Liver (tissue), 8 donors: ENCODE measurements at regions not wholly inside any gene's neighbourhood (a gene's known extent, or its start where the extent isn't known, plus 50 kb on each side); places are given as distances from the start of the nearest gene placed in this dataset.

Source experiments
- DNase-seq: peaks from one replicate; pipeline ENCODE4 v3.0.0-alpha.2; 2017; ENCODE audit warnings: low spot score
- H3K27ac ChIP-seq, 2 donors: one replicate each; pipeline ENCODE4 v1.7.0; 2013; ENCODE audit warnings: inconsistent platforms in 2 of 2, low read length in 2 of 2, control low read depth in 1 of 2, low read depth in 1 of 2, mild to moderate bottlenecking in 1 of 2
- H3K27me3 ChIP-seq, 4 donors: one replicate each; pipeline versions ENCODE4 v1.6.1 to v1.7.0; 2013; ENCODE audit warnings: low read length in 3 of 4, inconsistent platforms in 1 of 4, mild to moderate bottlenecking in 1 of 4, moderate library complexity in 1 of 4; ENCODE audit not compliant: control insufficient read depth in 4 of 4, insufficient read depth in 4 of 4
- H3K36me3 ChIP-seq, 4 donors: one replicate each; pipeline versions ENCODE4 v1.6.1 to v1.7.0; 2013; ENCODE audit warnings: low read length in 3 of 4, mild to moderate bottlenecking in 3 of 4, low read depth in 1 of 4, moderate library complexity in 1 of 4; ENCODE audit not compliant: control insufficient read depth in 4 of 4, insufficient read depth in 3 of 4
- H3K4me1 ChIP-seq, 4 donors: one replicate each; pipeline versions ENCODE4 v1.6.1 to v1.7.0; 2013; ENCODE audit warnings: low read length in 3 of 4, mild to moderate bottlenecking in 3 of 4, moderate library complexity in 1 of 4; ENCODE audit not compliant: control insufficient read depth in 4 of 4, insufficient read depth in 4 of 4
- H3K4me3 ChIP-seq, 3 donors: one replicate each; pipeline versions ENCODE4 v1.6.1 to v1.7.0; 2013; ENCODE audit warnings: low read length in 3 of 3, control low read depth in 1 of 3, low read depth in 1 of 3, mild to moderate bottlenecking in 1 of 3
- H3K9ac ChIP-seq, 2 donors: one replicate each; pipeline ENCODE4 v1.7.0; 2013; ENCODE audit warnings: low read length in 2 of 2, mild to moderate bottlenecking in 2 of 2, moderate library complexity in 2 of 2, control low read depth in 1 of 2, low read depth in 1 of 2
- H3K9me3 ChIP-seq, 4 donors: one replicate each; pipeline versions ENCODE4 v1.6.1 to v1.7.0; 2013; ENCODE audit warnings: low read length in 3 of 4; ENCODE audit not compliant: control insufficient read depth in 4 of 4
- CTCF ChIP-seq: fragments of 150-350 bp; IDR thresholded peaks from 2 replicates; pipeline ENCODE4 v1.5.1; 2017; ENCODE audit warnings: improper control_type of control experiment, low read depth, low read length; ENCODE audit not compliant: missing input control
- GABPA ChIP-seq, 2 donors: IDR thresholded peaks in 1 of 2; conservative IDR thresholded peaks in 1 of 2; 2 replicates each; pipeline ENCODE4 v1.6.1; 2016; ENCODE audit warnings: antibody characterized with exemption in 2 of 2, mild to moderate bottlenecking in 1 of 2, moderate library complexity in 1 of 2
- HNF4A ChIP-seq, 2 donors: conservative IDR thresholded peaks; 2 replicates each; pipeline ENCODE4 v1.6.1; 2016; ENCODE audit warnings: antibody characterized with exemption in 2 of 2, mild to moderate bottlenecking in 2 of 2
- HNF4G ChIP-seq: IDR thresholded peaks from 2 replicates; pipeline ENCODE4 v1.6.1; 2016; ENCODE audit warnings: antibody characterized with exemption
- RAD21 ChIP-seq, 2 donors: IDR thresholded peaks; 2 replicates each; pipeline ENCODE4 v1.6.1; 2016; ENCODE audit warnings: antibody characterized with exemption in 2 of 2, mild to moderate bottlenecking in 2 of 2
- REST ChIP-seq: IDR thresholded peaks from 2 replicates; pipeline ENCODE4 v1.6.1; 2016; ENCODE audit warnings: antibody characterized with exemption, mild to moderate bottlenecking
- RXRA ChIP-seq, 2 donors: IDR thresholded peaks; 2 replicates each; pipeline ENCODE4 v1.6.1; 2017 to 2018; ENCODE audit warnings: antibody characterized with exemption in 2 of 2, mild to moderate bottlenecking in 1 of 2
- SP1 ChIP-seq: IDR thresholded peaks from 2 replicates; pipeline ENCODE4 v1.6.1; 2018; ENCODE audit warnings: antibody characterized with exemption, mild to moderate bottlenecking
- TAF1 ChIP-seq: conservative IDR thresholded peaks from 2 replicates; pipeline ENCODE4 v1.6.1; 2016; ENCODE audit warnings: antibody characterized with exemption, mild to moderate bottlenecking
- ZBTB33 ChIP-seq: IDR thresholded peaks from 2 replicates; pipeline ENCODE4 v1.6.1; 2016; ENCODE audit warnings: antibody characterized with exemption
- WGBS: extraction: QIAGEN DNeasy Blood & Tissue Kit; methylation state at CpG from one replicate; pipeline ENCODE4 v1.1.7; 2013; 5-methylcytosine and 5-hydroxymethylcytosine counted together
- TF ChIP-seq, protein P1 (sequence below): IDR thresholded peaks from 2 replicates; pipeline ENCODE4 v1.6.1; 2016; ENCODE audit warnings: antibody characterized with exemption
- donor health status: healthy.
- donor health status: healthy.
- donor health status: healthy.
- donor health status: healthy.
- donor health status: healthy.

DNA sequence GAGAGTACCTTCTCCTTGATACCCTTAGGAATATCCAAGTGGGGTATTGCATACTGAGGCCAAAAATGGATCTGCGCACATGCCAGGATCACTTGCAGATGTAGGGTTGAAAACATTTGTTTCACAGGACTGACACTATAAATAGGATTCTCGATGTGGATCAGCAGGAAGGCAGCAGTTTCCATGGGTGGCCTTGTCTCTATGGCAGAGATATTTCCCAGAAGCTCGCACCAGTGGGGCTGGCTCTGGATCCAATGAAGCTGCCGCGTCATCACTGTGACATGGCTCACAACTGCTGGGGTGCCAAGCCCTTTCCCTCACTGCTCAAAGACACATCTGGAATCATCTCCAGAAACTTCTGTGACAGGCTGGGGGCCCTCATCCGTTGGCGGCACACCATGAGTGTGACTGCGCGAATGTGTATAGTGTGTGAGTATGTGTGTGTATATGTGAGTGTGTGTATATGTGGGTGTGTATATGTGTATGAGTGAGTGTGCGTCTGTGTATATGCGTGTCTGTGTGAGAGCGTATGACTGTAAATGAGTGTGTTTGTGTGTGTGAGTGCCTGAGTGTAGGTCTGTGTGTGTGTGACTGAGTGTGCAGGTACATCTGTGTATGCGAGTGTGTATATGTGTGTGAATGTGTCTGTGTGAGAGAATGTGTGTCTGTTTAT lies 182.5 kb downstream of the GAS1 start:
- 95% methylated on average over 13 of the region's 13 CpGs for whole genome bisulfite sequencing
- Histone ChIP-seq H3K4me3 (no peak overlapping the region), H3K9ac (no peak overlapping the region)

More for the DNA sequence above, 182.5 kb downstream of the GAS1 start:
- DNase-seq = no peak
- no peak overlapping the region for H3K27ac ChIP-seq
- H3K4me1 ChIP-seq = no peaks in the 10 kb centered on the region
- H3K27me3 ChIP-seq = no peaks in the 10 kb centered on the region
- no peaks in the 10 kb centered on the region for H3K9me3 ChIP-seq
- no peak for TF ChIP-seq SP1
- TF ChIP-seq HNF4A (conservative IDR thresholded peaks at IDR 0.05) = no peak
- TF ChIP-seq REST = no peak
- TF ChIP-seq CTCF = no peak
- no peak for TF ChIP-seq RXRA (IDR thresholded peaks at IDR 0.05)
- TF ChIP-seq TAF1 = no peak
- no peak for TF ChIP-seq RAD21 (IDR thresholded peaks at IDR 0.05)
- TF ChIP-seq GABPA (IDR thresholded peaks at IDR 0.05 in 1 of 2, conservative IDR thresholded peaks at IDR 0.05 in 1 of 2) = no peak
- no peak for TF ChIP-seq ZBTB33
- TF ChIP-seq, protein P1, sequence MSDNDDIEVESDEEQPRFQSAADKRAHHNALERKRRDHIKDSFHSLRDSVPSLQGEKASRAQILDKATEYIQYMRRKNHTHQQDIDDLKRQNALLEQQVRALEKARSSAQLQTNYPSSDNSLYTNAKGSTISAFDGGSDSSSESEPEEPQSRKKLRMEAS = no peak
- no peak for TF ChIP-seq HNF4G
- peaks cover 0 to 1% (median 0%) of the 10 kb centered on the region in 4 donors for H3K36me3 ChIP-seq
